Mucosa of descending colon (tissue), 3 donors: ENCODE measurements at regions not wholly inside any gene's neighbourhood (a gene's known extent, or its start where the extent isn't known, plus 50 kb on each side); places are given as distances from the start of the nearest gene placed in this dataset.

ENCODE experiments used
- ATAC-seq: fragments of 200-7000 bp; cut with Tn5 transposase; one replicate; pipeline ENCODE4 v1.9.1; 2020; ENCODE audit warnings: mild to moderate bottlenecking, moderate library complexity
- DNase-seq, 3 donors: peaks; one replicate each; pipeline ENCODE4 v3.0.0-alpha.2; 2020
- H3K36me3 ChIP-seq: fragments of 200-600 bp; one replicate; pipeline ENCODE4 v1.8.0; 2021; ENCODE audit warnings: low read depth, mild to moderate bottlenecking
- H3K4me1 ChIP-seq: fragments of 200-600 bp; one replicate; pipeline ENCODE4 v1.8.0; 2021; ENCODE audit warnings: low read depth, mild to moderate bottlenecking
- H3K4me3 ChIP-seq: fragments of 200-600 bp; one replicate; pipeline ENCODE4 v1.8.0; 2021; ENCODE audit warnings: mild to moderate bottlenecking
- H3K9me3 ChIP-seq: fragments of 200-600 bp; one replicate; pipeline ENCODE4 v1.8.0; 2021; ENCODE audit warnings: mild to moderate bottlenecking
- intact Hi-C, 2 donors: fragments of 100-400 bp; cut with DNase I in 1 of 2; cut with micrococcal nuclease in 1 of 2; formaldehyde crosslinking; loops; one replicate each; pipeline versions ENCODE4 v1.11.0 to v1.11.1; 2022; cut with DNase I, micrococcal nuclease
- TF ChIP-seq, protein P1 (sequence below): fragments of 200-600 bp; IDR thresholded peaks from one replicate; pipeline ENCODE4 v1.8.0; 2022; ENCODE audit warnings: antibody characterized with exemption, mild to moderate bottlenecking
- donor health status: DM: no; HTN: no; CAD: no; lungs with moderate emphysema.
- donor health status: DM: no; HTN: no; CAD: no.
- donor health status: DM: no; HTN: yes; CAD: no.

DNA sequence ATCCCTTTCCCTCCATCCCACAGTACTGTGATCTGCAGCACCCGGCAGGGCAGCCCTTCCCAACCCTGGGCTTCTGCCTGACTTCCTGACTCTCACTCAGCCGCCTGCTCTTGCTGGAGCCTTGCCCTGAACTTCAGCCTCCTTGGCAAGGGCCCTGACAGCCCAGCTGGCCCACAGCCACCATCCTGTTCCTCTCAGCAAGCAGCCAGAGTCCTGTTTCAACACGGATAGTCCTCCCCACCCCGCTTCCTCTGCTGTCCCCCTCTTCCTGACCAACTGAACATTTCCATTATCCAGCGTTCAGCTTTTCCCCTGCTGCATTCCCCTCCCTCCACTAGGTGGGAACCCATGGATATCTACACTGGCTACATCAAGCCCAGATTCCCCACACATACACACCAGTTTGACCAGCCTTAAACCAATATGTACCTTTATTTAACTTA is 74.0 kb upstream of the MDM1 start:
- Histone ChIP-seq H3K4me3 (no peak overlapping the region), H3K4me1 (peaks cover 21% of the 10 kb centered on the region), H3K9me3 (no peaks in the 10 kb centered on the region), H3K36me3 (no peaks in the 10 kb centered on the region)
- peak; percentile 95 for ATAC-seq
- TF ChIP-seq, protein P1, sequence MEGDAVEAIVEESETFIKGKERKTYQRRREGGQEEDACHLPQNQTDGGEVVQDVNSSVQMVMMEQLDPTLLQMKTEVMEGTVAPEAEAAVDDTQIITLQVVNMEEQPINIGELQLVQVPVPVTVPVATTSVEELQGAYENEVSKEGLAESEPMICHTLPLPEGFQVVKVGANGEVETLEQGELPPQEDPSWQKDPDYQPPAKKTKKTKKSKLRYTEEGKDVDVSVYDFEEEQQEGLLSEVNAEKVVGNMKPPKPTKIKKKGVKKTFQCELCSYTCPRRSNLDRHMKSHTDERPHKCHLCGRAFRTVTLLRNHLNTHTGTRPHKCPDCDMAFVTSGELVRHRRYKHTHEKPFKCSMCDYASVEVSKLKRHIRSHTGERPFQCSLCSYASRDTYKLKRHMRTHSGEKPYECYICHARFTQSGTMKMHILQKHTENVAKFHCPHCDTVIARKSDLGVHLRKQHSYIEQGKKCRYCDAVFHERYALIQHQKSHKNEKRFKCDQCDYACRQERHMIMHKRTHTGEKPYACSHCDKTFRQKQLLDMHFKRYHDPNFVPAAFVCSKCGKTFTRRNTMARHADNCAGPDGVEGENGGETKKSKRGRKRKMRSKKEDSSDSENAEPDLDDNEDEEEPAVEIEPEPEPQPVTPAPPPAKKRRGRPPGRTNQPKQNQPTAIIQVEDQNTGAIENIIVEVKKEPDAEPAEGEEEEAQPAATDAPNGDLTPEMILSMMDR = peak; percentile 17
- peak; percentile 93 to 96 (median 94) for DNase-seq
- intact Hi-C loops = no loop called here

DNA sequence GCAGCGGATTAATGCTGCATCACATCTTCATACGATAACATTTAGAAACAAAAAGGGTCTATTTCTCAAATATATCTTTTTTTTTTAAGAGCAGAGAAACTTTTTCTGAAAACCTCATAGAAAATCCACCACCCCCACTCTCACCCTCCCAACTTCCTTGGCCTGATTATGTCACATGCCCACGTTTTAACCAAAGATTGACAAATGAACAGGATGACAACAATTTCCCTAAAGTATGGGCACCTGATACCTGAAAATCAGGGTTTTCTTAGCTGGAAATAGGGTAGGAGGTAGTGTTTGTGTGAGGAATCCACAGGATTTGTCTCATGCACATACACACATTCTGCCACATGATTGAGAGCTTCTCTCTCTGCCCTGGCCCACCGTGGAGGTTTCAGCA is 74.7 kb upstream of the MDM1 start:
- H3K9me3 ChIP-seq = no peaks in the 10 kb centered on the region
- no peaks in the 10 kb centered on the region for H3K36me3 ChIP-seq
- H3K4me3 ChIP-seq = no peak overlapping the region
- intact Hi-C loops = no loop called here
- DNase-seq (no peak), ATAC-seq (no peak)
- peaks cover 21% of the 10 kb centered on the region for H3K4me1 ChIP-seq
- TF ChIP-seq, protein P1 = no peak

DNA sequence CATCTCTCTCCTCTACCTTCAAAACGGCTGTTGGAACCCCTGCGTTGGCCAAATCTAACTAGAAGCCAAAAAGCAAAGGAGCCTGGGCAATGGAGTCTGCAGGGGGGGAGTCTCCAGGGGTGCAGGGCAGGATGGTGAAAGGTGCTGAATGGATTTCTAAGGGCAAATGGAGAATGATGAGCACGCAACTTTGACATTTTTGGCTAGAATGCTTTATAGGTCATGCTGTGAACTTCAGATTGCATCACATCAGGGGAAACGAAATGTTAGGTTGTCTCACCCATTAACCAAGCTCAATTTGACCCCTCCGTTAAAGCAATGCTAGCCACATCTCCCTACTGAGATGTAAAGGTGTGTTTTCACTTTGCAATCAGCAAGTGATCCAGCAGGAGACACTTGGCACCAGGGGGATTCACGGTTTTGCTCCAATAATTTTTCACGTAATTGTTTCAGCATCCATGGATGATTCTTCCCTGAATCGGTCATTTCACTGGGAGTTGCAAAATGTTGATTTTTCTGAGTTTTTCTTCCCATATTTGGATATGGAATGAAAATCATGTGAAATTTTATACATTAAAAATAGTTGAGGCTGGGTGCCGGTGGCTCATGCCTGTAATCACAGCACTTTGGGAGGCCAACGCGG is 78.0 kb upstream of the MDM1 start:
- Histone ChIP-seq H3K4me3 (no peak overlapping the region), H3K36me3 (no peaks in the 10 kb centered on the region), H3K9me3 (no peaks in the 10 kb centered on the region), H3K4me1 (peaks cover 18% of the 10 kb centered on the region)
- no peak for DNase-seq
- no peak for ATAC-seq
- intact Hi-C loops = no loop called here
- TF ChIP-seq, protein P1 = no peak

DNA sequence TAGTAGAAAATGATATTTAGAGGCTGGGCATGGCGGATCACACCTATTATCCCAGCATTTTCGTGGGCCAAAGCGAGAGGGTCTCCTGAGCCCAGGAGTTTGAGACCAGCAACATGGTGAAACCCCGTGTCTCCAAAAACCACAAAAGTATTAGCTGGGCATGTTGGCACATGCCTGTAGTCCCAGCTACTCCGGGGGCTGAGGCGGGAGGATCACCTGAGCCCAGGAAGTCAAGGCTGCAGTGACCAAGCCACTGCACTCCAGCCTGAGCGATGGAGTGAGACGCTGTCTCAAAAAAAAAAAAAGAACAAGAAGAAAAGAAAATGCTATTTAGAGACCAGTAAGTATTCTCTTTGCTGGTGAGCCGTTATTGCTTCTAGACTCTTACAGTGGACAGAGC is 79.2 kb upstream of the MDM1 start:
- no peak for DNase-seq
- Histone ChIP-seq H3K36me3 (no peaks in the 10 kb centered on the region), H3K4me1 (peaks cover 7% of the 10 kb centered on the region), H3K4me3 (no peak overlapping the region), H3K9me3 (no peaks in the 10 kb centered on the region)
- intact Hi-C loops = no loop called here
- TF ChIP-seq, protein P1 = no peak
- ATAC-seq = no peak

DNA sequence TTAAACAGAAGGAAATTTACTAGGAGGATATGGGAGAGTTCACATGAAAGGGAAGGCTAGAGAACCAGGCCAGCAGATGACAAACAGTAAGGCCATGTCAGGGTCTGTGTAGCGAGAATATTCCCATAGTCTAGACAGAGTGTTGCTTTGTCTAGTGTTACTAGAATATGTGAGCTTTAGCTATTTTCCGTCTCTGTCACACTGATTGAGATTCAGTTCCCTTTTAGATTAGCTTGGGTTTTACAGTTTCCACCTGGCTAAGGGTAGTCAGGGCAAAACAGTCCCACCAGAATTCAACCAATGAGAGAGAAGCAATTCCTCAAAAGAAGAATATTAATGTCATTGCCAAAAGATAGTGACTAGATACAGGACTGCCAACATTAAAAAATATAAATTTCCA is 82.8 kb upstream of the MDM1 start:
- Histone ChIP-seq H3K4me1 (peaks cover 5% of the 10 kb centered on the region), H3K36me3 (no peaks in the 10 kb centered on the region), H3K4me3 (no peak overlapping the region), H3K9me3 (no peaks in the 10 kb centered on the region)
- DNase-seq (no peak), ATAC-seq (no peak)
- intact Hi-C loops = no loop called here
- TF ChIP-seq, protein P1 = no peak

DNA sequence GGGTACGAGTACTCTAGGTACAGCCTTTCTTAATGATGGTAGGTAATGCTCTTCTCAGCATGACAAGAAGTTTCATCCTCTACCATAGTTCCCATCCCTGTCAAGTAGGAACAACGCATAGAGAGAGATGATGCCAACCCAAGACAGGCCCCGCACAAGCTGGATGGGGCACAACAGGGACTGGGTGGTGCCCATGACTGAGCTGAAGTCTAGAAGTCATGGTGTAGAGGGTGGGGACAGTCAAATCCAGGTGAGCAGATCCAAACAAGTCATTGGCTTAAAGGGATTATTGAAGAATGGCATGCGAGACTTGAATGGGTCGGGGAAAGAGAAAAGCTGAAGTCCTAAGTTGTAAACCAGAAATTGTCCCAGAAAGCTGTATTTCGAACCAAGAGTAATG is 84.2 kb upstream of the MDM1 start:
- no peak overlapping the region for H3K4me3 ChIP-seq
- ATAC-seq = no peak
- no peak for DNase-seq
- intact Hi-C loops = no loop called here
- no peaks in the 10 kb centered on the region for H3K9me3 ChIP-seq
- H3K36me3 ChIP-seq = no peaks in the 10 kb centered on the region
- TF ChIP-seq, protein P1 = no peak
- peaks cover 15% of the 10 kb centered on the region for H3K4me1 ChIP-seq
